ENCODE measurements at regions not wholly inside any gene's neighbourhood (a gene's known extent, or its start where the extent isn't known, plus 50 kb on each side); places are given as distances from the start of the nearest gene placed in this dataset.

DNA sequence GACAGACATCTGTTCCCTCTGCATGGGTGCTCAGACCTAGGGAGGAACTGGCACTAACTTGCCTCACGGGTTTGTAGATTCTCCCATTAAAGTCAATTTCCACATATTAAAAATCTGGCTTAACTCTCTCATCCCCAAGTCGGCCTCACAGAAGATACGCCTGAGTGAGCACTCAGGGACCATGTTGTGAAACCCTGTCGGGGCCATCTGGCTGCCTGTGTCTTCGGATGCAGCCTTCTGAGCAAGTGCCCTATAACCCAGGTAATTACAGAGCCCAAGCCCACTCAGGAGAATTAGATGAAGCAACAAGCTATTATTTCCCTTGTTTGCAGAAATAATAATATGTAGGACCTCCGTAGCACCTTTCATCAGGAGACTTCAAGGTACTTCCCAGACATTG is 219.3 kb upstream of the GLI3 start:
- no peak for DNase-seq (ENCODE audit: low read depth)
- H3K36me3 ChIP-seq (ENCODE audit: control insufficient read depth, insufficient read depth, low read length), result no peaks in the 10 kb centered on the region
- TF ChIP-seq, protein P1, sequence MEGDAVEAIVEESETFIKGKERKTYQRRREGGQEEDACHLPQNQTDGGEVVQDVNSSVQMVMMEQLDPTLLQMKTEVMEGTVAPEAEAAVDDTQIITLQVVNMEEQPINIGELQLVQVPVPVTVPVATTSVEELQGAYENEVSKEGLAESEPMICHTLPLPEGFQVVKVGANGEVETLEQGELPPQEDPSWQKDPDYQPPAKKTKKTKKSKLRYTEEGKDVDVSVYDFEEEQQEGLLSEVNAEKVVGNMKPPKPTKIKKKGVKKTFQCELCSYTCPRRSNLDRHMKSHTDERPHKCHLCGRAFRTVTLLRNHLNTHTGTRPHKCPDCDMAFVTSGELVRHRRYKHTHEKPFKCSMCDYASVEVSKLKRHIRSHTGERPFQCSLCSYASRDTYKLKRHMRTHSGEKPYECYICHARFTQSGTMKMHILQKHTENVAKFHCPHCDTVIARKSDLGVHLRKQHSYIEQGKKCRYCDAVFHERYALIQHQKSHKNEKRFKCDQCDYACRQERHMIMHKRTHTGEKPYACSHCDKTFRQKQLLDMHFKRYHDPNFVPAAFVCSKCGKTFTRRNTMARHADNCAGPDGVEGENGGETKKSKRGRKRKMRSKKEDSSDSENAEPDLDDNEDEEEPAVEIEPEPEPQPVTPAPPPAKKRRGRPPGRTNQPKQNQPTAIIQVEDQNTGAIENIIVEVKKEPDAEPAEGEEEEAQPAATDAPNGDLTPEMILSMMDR (IDR thresholded peaks at IDR 0.05; ENCODE audit: insufficient read depth, low read depth, low read length), result no peak
- no peak overlapping the region for H3K4me3 ChIP-seq (ENCODE audit: low read depth, low read length)
- peaks cover 8% of the 10 kb centered on the region for H3K27me3 ChIP-seq (ENCODE audit: control insufficient read depth, insufficient read depth, low read length)
- POLR2A ChIA-PET, result no interaction called here
- CTCF ChIA-PET, result no interaction called here

DNA sequence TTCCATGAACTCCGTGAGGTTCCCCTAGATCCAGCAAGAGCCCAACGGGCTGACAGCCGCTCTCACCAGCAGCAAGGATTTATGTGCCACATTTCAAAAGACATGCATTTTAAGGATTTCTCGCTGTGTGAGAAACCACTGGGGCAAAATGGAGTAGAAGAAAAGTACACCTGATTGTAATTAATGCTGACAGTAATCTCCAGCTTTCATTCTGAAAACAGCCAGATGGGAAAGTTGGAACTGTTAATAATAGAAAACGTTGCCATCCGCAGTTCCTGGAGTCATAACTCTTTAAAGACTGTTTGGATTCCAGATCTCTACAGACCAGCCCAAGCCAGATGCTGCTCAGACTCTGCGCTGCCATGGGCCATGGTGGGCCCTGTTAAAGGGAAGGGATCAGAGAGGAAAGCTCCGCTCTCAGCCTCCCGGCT is 216.9 kb upstream of the GLI3 start:
- Histone ChIP-seq H3K27me3 (ENCODE audit: control insufficient read depth, insufficient read depth, low read length) (peaks cover 8% of the 10 kb centered on the region), H3K4me3 (ENCODE audit: low read depth, low read length) (no peak overlapping the region), H3K36me3 (ENCODE audit: control insufficient read depth, insufficient read depth, low read length) (no peaks in the 10 kb centered on the region)
- CTCF ChIA-PET, result interaction anchor here (0.7 to 1.0 kb wide), 2 partner anchors 476 to 513 kb away, joined by 3 read pairs; no protein-coding TSS in a partner anchor
- DNase-seq (ENCODE audit: low read depth), result peak; percentile 27
- TF ChIP-seq, protein P1 (IDR thresholded peaks at IDR 0.05; ENCODE audit: insufficient read depth, low read depth, low read length), result no peak
- POLR2A ChIA-PET, result no interaction called here

DNA sequence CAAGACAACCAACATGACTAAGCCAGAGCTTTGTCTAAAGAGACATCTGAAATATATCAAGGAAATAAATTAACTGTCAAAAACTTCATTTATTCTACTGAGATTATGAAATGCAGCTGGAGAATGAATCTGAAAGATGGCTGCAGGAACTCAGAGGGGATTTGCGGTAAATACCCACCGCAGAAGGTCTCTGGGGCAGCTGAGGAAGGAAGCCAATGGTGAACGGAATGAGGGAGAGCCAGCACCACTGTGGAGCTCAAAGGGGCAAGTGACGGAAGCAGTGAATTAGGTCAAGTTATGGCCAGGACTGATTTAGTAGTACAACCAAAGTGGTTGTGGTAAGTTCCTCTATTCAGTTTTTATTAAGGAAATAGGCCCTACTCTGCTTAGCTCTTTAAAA is 215.3 kb upstream of the GLI3 start:
- peaks cover 8% of the 10 kb centered on the region for H3K27me3 ChIP-seq (ENCODE audit: control insufficient read depth, insufficient read depth, low read length)
- H3K36me3 ChIP-seq (ENCODE audit: control insufficient read depth, insufficient read depth, low read length), result no peaks in the 10 kb centered on the region
- TF ChIP-seq, protein P1 (IDR thresholded peaks at IDR 0.05; ENCODE audit: insufficient read depth, low read depth, low read length), result no peak
- ChIA-PET CTCF (interaction anchor here (1.1 kb wide), 1 partner anchor 11 kb away, joined by 3 read pairs; no protein-coding TSS in a partner anchor), POLR2A (no interaction called here)
- H3K4me3 ChIP-seq (ENCODE audit: low read depth, low read length), result no peak overlapping the region
- no peak for DNase-seq (ENCODE audit: low read depth)

DNA sequence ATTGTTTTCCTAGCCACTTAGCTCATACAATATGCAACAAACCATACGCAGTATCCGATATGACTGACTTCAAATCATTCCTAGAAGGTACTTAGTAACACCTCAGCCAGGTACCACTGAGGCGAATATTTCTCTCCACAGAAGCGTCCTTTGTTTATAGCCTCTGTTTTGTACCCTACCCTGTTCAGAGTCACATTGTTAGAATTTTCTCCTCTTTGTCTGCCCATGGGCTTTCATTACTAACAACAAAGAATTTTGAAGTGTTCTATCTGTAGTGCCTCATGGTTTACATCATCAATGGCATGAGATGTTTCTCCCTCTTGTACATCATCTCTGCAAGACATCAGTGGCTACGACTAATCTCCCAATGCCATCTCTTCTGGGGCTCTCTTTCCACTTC is 212.4 kb upstream of the GLI3 start:
- H3K27me3 ChIP-seq (ENCODE audit: control insufficient read depth, insufficient read depth, low read length), result peaks cover 4% of the 10 kb centered on the region; the same call in 1 of the 2 replicates
- no peaks in the 10 kb centered on the region for H3K36me3 ChIP-seq (ENCODE audit: control insufficient read depth, insufficient read depth, low read length)
- POLR2A ChIA-PET, result no interaction called here
- CTCF ChIA-PET, result no interaction called here
- H3K4me3 ChIP-seq (ENCODE audit: low read depth, low read length), result no peak overlapping the region
- DNase-seq (ENCODE audit: low read depth), result no peak
- TF ChIP-seq, protein P1 (IDR thresholded peaks at IDR 0.05; ENCODE audit: insufficient read depth, low read depth, low read length), result no peak

DNA sequence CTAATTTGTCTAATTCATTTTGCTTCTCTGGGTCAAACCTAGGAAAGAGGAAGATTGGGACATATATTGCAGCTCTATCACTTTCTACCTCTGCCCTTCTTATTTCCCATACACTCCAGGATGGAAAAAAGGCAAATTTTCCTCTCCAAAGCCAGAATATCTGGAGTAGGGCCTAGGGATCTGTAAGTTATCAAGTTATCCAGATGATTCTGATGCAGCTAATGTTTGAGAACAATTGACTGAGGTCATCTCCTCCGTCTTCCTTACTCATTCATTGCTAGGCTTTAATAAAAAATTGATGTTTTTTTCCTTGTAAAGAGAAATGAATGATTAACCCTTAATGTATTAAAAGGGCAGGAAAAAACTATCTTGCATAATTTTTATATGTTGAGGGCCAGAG is 211.9 kb upstream of the GLI3 start:
- TF ChIP-seq, protein P1 (IDR thresholded peaks at IDR 0.05; ENCODE audit: insufficient read depth, low read depth, low read length), result no peak
- no peak for DNase-seq (ENCODE audit: low read depth)
- Histone ChIP-seq H3K4me3 (ENCODE audit: low read depth, low read length) (no peak overlapping the region), H3K36me3 (ENCODE audit: control insufficient read depth, insufficient read depth, low read length) (no peaks in the 10 kb centered on the region), H3K27me3 (ENCODE audit: control insufficient read depth, insufficient read depth, low read length) (0 out of 2 replicates have a peak, but pooled peaks cover 1% of the 10 kb centered on the region)
- POLR2A ChIA-PET, result no interaction called here
- CTCF ChIA-PET, result no interaction called here

Measured in BJ (cell line).